GM23338 (cell line): ENCODE measurements at regions not wholly inside any gene's neighbourhood (a gene's known extent, or its start where the extent isn't known, plus 50 kb on each side); places are given as distances from the start of the nearest gene placed in this dataset.

ENCODE experiments used
- ATAC-seq: fragments of 200-7000 bp; cut with Tn5 transposase; 3 replicates; pipeline ENCODE4 v1.9.1; 2020
- DNase-seq: peaks from one replicate; pipeline ENCODE4 v3.0.0-alpha.2; 2015; ENCODE audit warnings: low spot score
- H2AFZ ChIP-seq: fragments of 200-600 bp; sonication (generic); 2 replicates; pipeline ENCODE4 v1.8.0; 2016; ENCODE audit warnings: antibody characterized with exemption, mild to moderate bottlenecking, moderate library complexity
- H3F3A ChIP-seq: fragments of 200-600 bp; sonication (generic); replicated peaks from 2 replicates; pipeline ENCODE4 v1.8.0; 2017; ENCODE audit warnings: antibody characterized with exemption, mixed run types, low read depth
- H3K27ac ChIP-seq: fragments of 200-600 bp; sonication (generic); 2 replicates; pipeline ENCODE4 v1.6.1; 2016; ENCODE audit warnings: low read depth
- H3K27me3 ChIP-seq: fragments of 200-600 bp; sonication (generic); 2 replicates; pipeline ENCODE4 v1.8.0; 2016; ENCODE audit warnings: mild to moderate bottlenecking, mixed run types, moderate library complexity; ENCODE audit not compliant: insufficient read depth
- H3K36me3 ChIP-seq: fragments of 200-600 bp; sonication (generic); 2 replicates; pipeline ENCODE4 v1.8.0; 2016; ENCODE audit warnings: mild to moderate bottlenecking; ENCODE audit not compliant: insufficient read depth
- H3K4me1 ChIP-seq: fragments of 200-600 bp; sonication (generic); 2 replicates; pipeline ENCODE4 v1.8.0; 2016; ENCODE audit warnings: mild to moderate bottlenecking, moderate library complexity; ENCODE audit not compliant: insufficient read depth
- H3K4me2 ChIP-seq: fragments of 200-600 bp; sonication (generic); 2 replicates; pipeline ENCODE4 v1.7.1; 2017; ENCODE audit warnings: mixed run types
- H3K4me3 ChIP-seq: fragments of 200-600 bp; sonication (generic); 2 replicates; pipeline ENCODE4 v1.6.1; 2016; ENCODE audit warnings: mixed run types
- H3K79me2 ChIP-seq: fragments of 200-600 bp; sonication (generic); replicated peaks from 2 replicates; pipeline ENCODE4 v1.8.0; 2017; ENCODE audit warnings: mild to moderate bottlenecking; ENCODE audit not compliant: insufficient read depth
- H3K9me2 ChIP-seq: fragments of 200-600 bp; sonication (generic); 2 replicates; pipeline ENCODE4 v1.8.0; 2017; ENCODE audit not compliant: insufficient read depth
- H4K20me1 ChIP-seq: fragments of 200-600 bp; sonication (generic); replicated peaks from 2 replicates; pipeline ENCODE4 v1.8.0; 2017; ENCODE audit warnings: mild to moderate bottlenecking; ENCODE audit not compliant: insufficient read depth
- H3K27ac Mint-ChIP-seq: 2 replicates; pipeline ENCODE4 v1.8.0; 2020; ENCODE audit warnings: inconsistent platforms, mild to moderate bottlenecking, moderate library complexity, mixed read lengths
- H3K27me3 Mint-ChIP-seq: 3 replicates; pipeline ENCODE4 v1.8.0; 2022; ENCODE audit warnings: low read depth, mild to moderate bottlenecking, moderate library complexity, mixed read lengths, inconsistent platforms; ENCODE audit not compliant: insufficient read depth, poor library complexity
- H3K36me3 Mint-ChIP-seq: 3 replicates; pipeline ENCODE4 v1.8.0; 2021; ENCODE audit warnings: low read depth, mild to moderate bottlenecking, inconsistent platforms, moderate library complexity, mixed read lengths
- H3K4me1 Mint-ChIP-seq: 3 replicates; pipeline ENCODE4 v1.8.0; 2020; ENCODE audit warnings: mild to moderate bottlenecking, inconsistent platforms, mixed read lengths
- H3K4me3 Mint-ChIP-seq: 3 replicates; pipeline ENCODE4 v1.8.0; 2021; ENCODE audit warnings: moderate library complexity, mild to moderate bottlenecking, inconsistent platforms, mixed read lengths
- H3K9me3 Mint-ChIP-seq: 3 replicates; pipeline ENCODE4 v1.8.0; 2020; ENCODE audit warnings: moderate library complexity, mild to moderate bottlenecking, inconsistent platforms, mixed read lengths
- CREB1 ChIP-seq: fragments of 250-450 bp; sonication (Bioruptor Pico); IDR thresholded peaks from 2 replicates; pipeline ENCODE4 v1.5.0; 2020; ENCODE audit warnings: low read depth, mild to moderate bottlenecking, moderate library complexity
- CTCF ChIP-seq, 2 experiments: fragments of 200-600 bp in 1 of 2; sonication (generic) in 1 of 2; conservative IDR thresholded peaks; 2 replicates each; pipeline versions ENCODE4 v1.5.1 to v1.6.1; 2016 to 2017; ENCODE audit warnings: antibody characterized with exemption in 2 of 2, low read depth in 2 of 2, mild to moderate bottlenecking in 2 of 2, moderate library complexity in 1 of 2
- EZH2 ChIP-seq: fragments of 200-600 bp; sonication (generic); IDR thresholded peaks from one replicate; pipeline ENCODE4 v1.8.0; 2017; ENCODE audit warnings: antibody characterized with exemption, mild to moderate bottlenecking, low read depth; ENCODE audit not compliant: unreplicated experiment
- EZH2phosphoT487 ChIP-seq: fragments of 200-600 bp; sonication (generic); IDR thresholded peaks from one replicate; pipeline ENCODE4 v1.8.1; 2018; ENCODE audit warnings: antibody characterized with exemption; ENCODE audit not compliant: unreplicated experiment
- JUNB ChIP-seq: IDR thresholded peaks from one replicate; pipeline ENCODE4 v1.6.1; 2016; ENCODE audit warnings: antibody characterized with exemption; ENCODE audit not compliant: unreplicated experiment
- NANOG ChIP-seq: IDR thresholded peaks from 2 replicates; pipeline ENCODE4 v1.6.1; 2016; ENCODE audit warnings: antibody characterized with exemption, borderline replicate concordance
- POLR2AphosphoS5 ChIP-seq: IDR thresholded peaks from 2 replicates; pipeline ENCODE4 v1.6.1; 2016; ENCODE audit warnings: antibody characterized with exemption, low read depth
- STAT1 ChIP-seq: IDR thresholded peaks from one replicate; pipeline ENCODE4 v1.6.1; 2016; ENCODE audit warnings: antibody characterized with exemption; ENCODE audit not compliant: unreplicated experiment
- ZNF114 ChIP-seq: fragments of 250-450 bp; sonication (Bioruptor Pico); IDR thresholded peaks from 2 replicates; pipeline ENCODE4 v1.5.0; 2020; ENCODE audit warnings: mild to moderate bottlenecking, moderate library complexity
- ZNF331 ChIP-seq: fragments of 250-450 bp; sonication (Bioruptor Pico); IDR thresholded peaks from 2 replicates; pipeline ENCODE4 v1.5.0; 2020; ENCODE audit warnings: low read depth, mild to moderate bottlenecking, moderate library complexity
- ZNF462 ChIP-seq: fragments of 250-450 bp; sonication (Bioruptor Pico); IDR thresholded peaks from 2 replicates; pipeline ENCODE4 v1.5.0; 2020; ENCODE audit warnings: mild to moderate bottlenecking, moderate library complexity
- TF ChIP-seq, protein P1 (sequence below): IDR thresholded peaks from one replicate; pipeline ENCODE4 v1.6.1; 2018; ENCODE audit warnings: antibody characterized with exemption; ENCODE audit not compliant: unreplicated experiment
- TF ChIP-seq, protein P2 (sequence below): IDR thresholded peaks from 2 replicates; pipeline ENCODE4 v1.6.1; 2016; ENCODE audit warnings: antibody characterized with exemption

- TF ChIP-seq EZH2phosphoT487 (no peak), POLR2AphosphoS5 (no peak), CTCF (conservative IDR thresholded peaks at IDR 0.05; ENCODE audit: low read depth in 2 of 2) (no peak), ZNF462 (CRISPR knock-in tag) (no peak), NANOG (no peak), ZNF331 (no peak), CREB1 (CRISPR knock-in tag) (no peak), JUNB (no peak), STAT1 (no peak), EZH2 (no peak), ZNF114 (CRISPR knock-in tag) (no peak)
- TF ChIP-seq, protein P1, sequence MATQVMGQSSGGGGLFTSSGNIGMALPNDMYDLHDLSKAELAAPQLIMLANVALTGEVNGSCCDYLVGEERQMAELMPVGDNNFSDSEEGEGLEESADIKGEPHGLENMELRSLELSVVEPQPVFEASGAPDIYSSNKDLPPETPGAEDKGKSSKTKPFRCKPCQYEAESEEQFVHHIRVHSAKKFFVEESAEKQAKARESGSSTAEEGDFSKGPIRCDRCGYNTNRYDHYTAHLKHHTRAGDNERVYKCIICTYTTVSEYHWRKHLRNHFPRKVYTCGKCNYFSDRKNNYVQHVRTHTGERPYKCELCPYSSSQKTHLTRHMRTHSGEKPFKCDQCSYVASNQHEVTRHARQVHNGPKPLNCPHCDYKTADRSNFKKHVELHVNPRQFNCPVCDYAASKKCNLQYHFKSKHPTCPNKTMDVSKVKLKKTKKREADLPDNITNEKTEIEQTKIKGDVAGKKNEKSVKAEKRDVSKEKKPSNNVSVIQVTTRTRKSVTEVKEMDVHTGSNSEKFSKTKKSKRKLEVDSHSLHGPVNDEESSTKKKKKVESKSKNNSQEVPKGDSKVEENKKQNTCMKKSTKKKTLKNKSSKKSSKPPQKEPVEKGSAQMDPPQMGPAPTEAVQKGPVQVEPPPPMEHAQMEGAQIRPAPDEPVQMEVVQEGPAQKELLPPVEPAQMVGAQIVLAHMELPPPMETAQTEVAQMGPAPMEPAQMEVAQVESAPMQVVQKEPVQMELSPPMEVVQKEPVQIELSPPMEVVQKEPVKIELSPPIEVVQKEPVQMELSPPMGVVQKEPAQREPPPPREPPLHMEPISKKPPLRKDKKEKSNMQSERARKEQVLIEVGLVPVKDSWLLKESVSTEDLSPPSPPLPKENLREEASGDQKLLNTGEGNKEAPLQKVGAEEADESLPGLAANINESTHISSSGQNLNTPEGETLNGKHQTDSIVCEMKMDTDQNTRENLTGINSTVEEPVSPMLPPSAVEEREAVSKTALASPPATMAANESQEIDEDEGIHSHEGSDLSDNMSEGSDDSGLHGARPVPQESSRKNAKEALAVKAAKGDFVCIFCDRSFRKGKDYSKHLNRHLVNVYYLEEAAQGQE = no peak
- TF ChIP-seq, protein P2, sequence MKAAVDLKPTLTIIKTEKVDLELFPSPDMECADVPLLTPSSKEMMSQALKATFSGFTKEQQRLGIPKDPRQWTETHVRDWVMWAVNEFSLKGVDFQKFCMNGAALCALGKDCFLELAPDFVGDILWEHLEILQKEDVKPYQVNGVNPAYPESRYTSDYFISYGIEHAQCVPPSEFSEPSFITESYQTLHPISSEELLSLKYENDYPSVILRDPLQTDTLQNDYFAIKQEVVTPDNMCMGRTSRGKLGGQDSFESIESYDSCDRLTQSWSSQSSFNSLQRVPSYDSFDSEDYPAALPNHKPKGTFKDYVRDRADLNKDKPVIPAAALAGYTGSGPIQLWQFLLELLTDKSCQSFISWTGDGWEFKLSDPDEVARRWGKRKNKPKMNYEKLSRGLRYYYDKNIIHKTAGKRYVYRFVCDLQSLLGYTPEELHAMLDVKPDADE = no peak
- no peak for DNase-seq
- H3K36me3 Mint-ChIP-seq = no peaks in the 10 kb centered on the region
- H3K4me2 ChIP-seq = no peak overlapping the region
- no peaks in the 10 kb centered on the region for H3F3A ChIP-seq
- no peaks in the 10 kb centered on the region for H3K9me2 ChIP-seq
- no peak overlapping the region for H3K27ac ChIP-seq
- no peak overlapping the region for H3K4me3 ChIP-seq
- H3K27ac Mint-ChIP-seq = peak overlapping the region; percentile 33; the same call in 1 of the 2 replicates
- H3K27me3 ChIP-seq = no peaks in the 10 kb centered on the region
- no peaks in the 10 kb centered on the region for H4K20me1 ChIP-seq
- H3K9me3 Mint-ChIP-seq = no peaks in the 10 kb centered on the region
- peak overlapping the region; percentile 86; the same call in 1 of the 2 replicates for H2AFZ ChIP-seq
- H3K36me3 ChIP-seq = no peaks in the 10 kb centered on the region
- no peak overlapping the region for H3K4me3 Mint-ChIP-seq
- H3K79me2 ChIP-seq = no peaks in the 10 kb centered on the region
- H3K4me1 Mint-ChIP-seq = peaks cover 26% of the 10 kb centered on the region
- peaks cover 6% of the 10 kb centered on the region for H3K27me3 Mint-ChIP-seq
- peaks cover 35% of the 10 kb centered on the region for H3K4me1 ChIP-seq
- peak; percentile 77 for ATAC-seq
Observed at GRCh38 chr3:188003188-188004171, 150.5 kb upstream of the LPP start.
